Smooth muscle cell (in vitro differentiated cells): ENCODE measurements at regions not wholly inside any gene's neighbourhood (a gene's known extent, or its start where the extent isn't known, plus 50 kb on each side); places are given as distances from the start of the nearest gene placed in this dataset.

Experiments used
- DNase-seq: peaks from one replicate; lab custom pipeline; 2025; ENCODE audit not compliant: unreplicated experiment; lab: John Stamatoyannopoulos, UW
- H2AFZ ChIP-seq: fragments of 200-600 bp; sonication (generic); 2 replicates; pipeline ENCODE4 v1.6.0; 2016; ENCODE audit warnings: antibody characterized with exemption, low read depth, mild to moderate bottlenecking
- H3F3A ChIP-seq: fragments of 200-600 bp; sonication (generic); 2 replicates; pipeline ENCODE4 v1.6.0; 2017; ENCODE audit warnings: antibody characterized with exemption, low read depth
- H3K27ac ChIP-seq: fragments of 200-600 bp; sonication (generic); 2 replicates; pipeline ENCODE4 v1.5.1; 2016; ENCODE audit warnings: low read depth, mild to moderate bottlenecking
- H3K27me3 ChIP-seq: fragments of 200-600 bp; sonication (generic); 2 replicates; pipeline ENCODE4 v1.6.1; 2016; ENCODE audit warnings: low read depth, mild to moderate bottlenecking
- H3K36me3 ChIP-seq: fragments of 200-600 bp; sonication (generic); 2 replicates; pipeline ENCODE4 v1.5.1; 2016; ENCODE audit warnings: low read depth
- H3K4me1 ChIP-seq: fragments of 200-600 bp; sonication (generic); 2 replicates; pipeline ENCODE4 v1.5.1; 2016; ENCODE audit warnings: low read depth
- H3K4me2 ChIP-seq: fragments of 200-600 bp; sonication (generic); 2 replicates; pipeline ENCODE4 v1.6.0; 2016; ENCODE audit warnings: mild to moderate bottlenecking
- H3K4me3 ChIP-seq: fragments of 200-600 bp; sonication (generic); 2 replicates; pipeline ENCODE4 v1.5.1; 2016; ENCODE audit warnings: mild to moderate bottlenecking
- H3K79me2 ChIP-seq: fragments of 200-600 bp; sonication (generic); 2 replicates; pipeline ENCODE4 v1.6.0; 2016; ENCODE audit warnings: low read depth, mild to moderate bottlenecking
- H3K9ac ChIP-seq: fragments of 200-600 bp; sonication (generic); 2 replicates; pipeline ENCODE4 v1.6.0; 2016; ENCODE audit warnings: low read depth
- H3K9me3 ChIP-seq: fragments of 200-600 bp; sonication (generic); replicated peaks from 2 replicates; pipeline ENCODE4 v1.5.1; 2016; ENCODE audit warnings: low read depth
- H4K20me1 ChIP-seq: fragments of 200-600 bp; sonication (generic); 2 replicates; pipeline ENCODE4 v1.6.0; 2016; ENCODE audit warnings: low read depth
- CTCF ChIP-seq: fragments of 200-600 bp; sonication (generic); IDR thresholded peaks from 2 replicates; pipeline ENCODE4 v1.5.1; 2017; ENCODE audit warnings: borderline replicate concordance, mild to moderate bottlenecking, antibody characterized with exemption; ENCODE audit not compliant: insufficient read depth, poor library complexity, severe bottlenecking
- WGBS: methylation state at CpG from one replicate; pipeline ENCODE4 v1.1.7; 2016; ENCODE audit warnings: low lambda C conversion rate; 5-methylcytosine and 5-hydroxymethylcytosine counted together

GRCh38 chr10:6635784-6636183 lies 55.7 kb upstream of the PRKCQ start:
- no peaks in the 10 kb centered on the region for H3F3A ChIP-seq

More at GRCh38 chr10:6635784-6636183, 55.7 kb upstream of the PRKCQ start:
- no peak for DNase-seq
- 93% methylated on average over 2 of the region's 2 CpGs for WGBS
- H4K20me1 ChIP-seq: no peaks in the 10 kb centered on the region
- TF ChIP-seq CTCF: no peak
- no peak overlapping the region for H3K9ac ChIP-seq
- H3K27me3 ChIP-seq: peaks cover 27% of the 10 kb centered on the region
- H2AFZ ChIP-seq: no peak overlapping the region
- H3K79me2 ChIP-seq: no peaks in the 10 kb centered on the region
- H3K4me2 ChIP-seq: no peak overlapping the region
- no peaks in the 10 kb centered on the region for H3K36me3 ChIP-seq
- H3K27ac ChIP-seq: no peak overlapping the region
- no peak overlapping the region for H3K4me3 ChIP-seq
- no peaks in the 10 kb centered on the region for H3K9me3 ChIP-seq
- no peaks in the 10 kb centered on the region for H3K4me1 ChIP-seq
